ENCODE measurements at regions not wholly inside any gene's neighbourhood (a gene's known extent, or its start where the extent isn't known, plus 50 kb on each side); places are given as distances from the start of the nearest gene placed in this dataset.
"Not testable (repeated sequence)": the region's sequence is repeated elsewhere in the genome, so short reads cannot be mapped to it uniquely, and the experiment has no call there.

DNA sequence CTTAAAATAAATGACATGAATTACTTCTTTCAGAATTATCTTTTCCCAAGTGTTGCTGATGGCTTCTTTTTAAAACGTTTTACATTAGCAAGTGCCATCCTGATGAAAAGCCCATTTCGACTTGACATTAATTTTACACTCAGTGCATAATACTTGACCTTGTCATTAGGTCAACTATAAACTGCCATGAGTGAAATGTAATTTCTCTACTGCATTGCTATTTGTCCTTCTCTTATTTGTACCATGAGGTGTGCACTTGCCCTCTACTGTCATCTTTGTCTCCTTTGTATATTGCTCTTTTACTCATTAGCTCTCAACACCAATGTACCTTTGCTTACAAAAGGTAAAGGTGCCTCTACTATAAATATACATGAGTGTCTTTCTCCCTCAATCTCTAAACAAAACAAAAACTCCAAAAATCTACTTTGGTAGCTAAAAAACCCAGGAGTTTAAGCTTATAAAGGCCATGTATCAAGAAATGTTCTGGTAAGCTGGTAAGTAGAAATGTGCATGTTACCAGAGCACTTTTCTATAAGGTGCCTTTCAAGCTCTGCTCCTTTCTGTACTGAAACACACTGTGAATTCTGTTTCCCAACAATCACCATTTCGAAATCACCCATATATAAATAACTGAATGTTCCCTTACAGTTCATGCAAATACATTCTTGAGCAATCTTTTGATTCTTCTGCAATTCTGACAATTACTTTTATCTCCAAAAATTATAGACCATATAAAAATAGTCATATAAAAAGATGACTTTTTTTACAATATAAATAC lies 351.4 kb downstream of the SLITRK5 start:
- WGBS, 2 donors: 34 to 42% methylated on average over 3 of the region's 3 CpGs
- no peak for TF ChIP-seq POLR2A (IDR thresholded peaks at IDR 0.05)
- TF ChIP-seq, protein P1, sequence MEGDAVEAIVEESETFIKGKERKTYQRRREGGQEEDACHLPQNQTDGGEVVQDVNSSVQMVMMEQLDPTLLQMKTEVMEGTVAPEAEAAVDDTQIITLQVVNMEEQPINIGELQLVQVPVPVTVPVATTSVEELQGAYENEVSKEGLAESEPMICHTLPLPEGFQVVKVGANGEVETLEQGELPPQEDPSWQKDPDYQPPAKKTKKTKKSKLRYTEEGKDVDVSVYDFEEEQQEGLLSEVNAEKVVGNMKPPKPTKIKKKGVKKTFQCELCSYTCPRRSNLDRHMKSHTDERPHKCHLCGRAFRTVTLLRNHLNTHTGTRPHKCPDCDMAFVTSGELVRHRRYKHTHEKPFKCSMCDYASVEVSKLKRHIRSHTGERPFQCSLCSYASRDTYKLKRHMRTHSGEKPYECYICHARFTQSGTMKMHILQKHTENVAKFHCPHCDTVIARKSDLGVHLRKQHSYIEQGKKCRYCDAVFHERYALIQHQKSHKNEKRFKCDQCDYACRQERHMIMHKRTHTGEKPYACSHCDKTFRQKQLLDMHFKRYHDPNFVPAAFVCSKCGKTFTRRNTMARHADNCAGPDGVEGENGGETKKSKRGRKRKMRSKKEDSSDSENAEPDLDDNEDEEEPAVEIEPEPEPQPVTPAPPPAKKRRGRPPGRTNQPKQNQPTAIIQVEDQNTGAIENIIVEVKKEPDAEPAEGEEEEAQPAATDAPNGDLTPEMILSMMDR (IDR thresholded peaks at IDR 0.05): no peak
- Histone ChIP-seq H3K9me3 (no peaks in the 10 kb centered on the region), H3K27me3 (no peaks in the 10 kb centered on the region), H3K4me3 (no peak overlapping the region), H3K36me3 (no peaks in the 10 kb centered on the region), H3K4me1 (no peaks in the 10 kb centered on the region), H3K27ac (no peak overlapping the region)
- DNase-seq: no peak
- intact Hi-C loops (cut with DNase I): no loop called here

DNA sequence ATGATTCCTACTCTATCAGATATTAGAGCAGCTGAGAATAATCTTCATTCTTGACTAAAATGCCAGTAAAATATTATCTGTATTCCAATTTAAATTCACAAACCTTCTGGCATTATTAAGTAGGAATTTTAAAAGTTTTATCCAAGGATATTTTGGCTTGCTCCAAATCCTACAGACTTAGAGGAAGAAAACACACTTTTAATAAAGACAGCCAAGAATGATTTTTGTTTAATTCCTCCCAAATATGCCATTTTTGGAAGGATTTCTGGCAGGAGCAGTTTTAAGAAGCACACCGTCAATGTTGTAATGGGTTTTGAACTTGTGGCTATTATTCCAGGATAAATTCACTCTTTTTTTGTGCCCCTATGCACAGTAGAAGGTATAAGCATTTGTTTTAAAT lies 355.1 kb downstream of the SLITRK5 start:
- H3K4me3 ChIP-seq: no peak overlapping the region
- H3K36me3 ChIP-seq: no peaks in the 10 kb centered on the region
- H3K27me3 ChIP-seq: no peaks in the 10 kb centered on the region
- DNase-seq: no peak
- no peaks in the 10 kb centered on the region for H3K4me1 ChIP-seq
- intact Hi-C loops (cut with DNase I): no loop called here
- H3K27ac ChIP-seq: no peak overlapping the region
- H3K9me3 ChIP-seq: no peaks in the 10 kb centered on the region
- TF ChIP-seq, protein P1 (IDR thresholded peaks at IDR 0.05): no peak
- no peak for TF ChIP-seq POLR2A (IDR thresholded peaks at IDR 0.05)
- WGBS, 2 donors: 0 to 41% methylated on average over 1 of the region's 1 CpG

DNA sequence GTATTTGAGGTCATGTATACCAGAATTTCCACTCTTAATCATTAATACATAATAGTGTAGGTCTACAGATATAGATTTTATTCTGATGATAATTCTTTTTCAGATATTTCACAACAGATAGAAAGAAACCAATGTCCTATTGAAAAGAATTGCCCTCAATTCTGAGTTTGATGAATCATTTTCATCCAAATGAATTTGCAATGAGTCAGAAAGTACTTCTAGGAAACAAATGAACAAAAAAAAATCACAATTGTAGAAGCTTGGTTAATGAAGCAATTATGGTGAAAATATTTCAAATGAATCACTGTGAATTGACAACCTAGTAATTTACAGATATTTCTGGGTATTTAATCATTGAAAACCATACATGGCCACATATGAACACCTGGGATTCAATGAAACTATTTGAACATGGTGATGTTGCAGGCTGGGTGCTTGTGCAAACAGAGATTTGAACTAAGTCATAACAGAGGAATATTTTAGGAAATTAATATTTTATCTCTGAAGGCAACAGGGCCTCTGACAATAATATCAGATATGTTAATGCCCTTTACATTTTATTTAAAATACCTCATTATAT lies 360.9 kb downstream of the SLITRK5 start:
- intact Hi-C loops (cut with DNase I): no loop called here
- TF ChIP-seq POLR2A (IDR thresholded peaks at IDR 0.05): no peak
- TF ChIP-seq, protein P1 (IDR thresholded peaks at IDR 0.05): no peak
- DNase-seq: no peak
- Histone ChIP-seq H3K9me3 (no peaks in the 10 kb centered on the region), H3K36me3 (no peaks in the 10 kb centered on the region), H3K4me1 (no peaks in the 10 kb centered on the region), H3K27me3 (no peaks in the 10 kb centered on the region), H3K4me3 (no peak overlapping the region), H3K27ac (no peak overlapping the region)

DNA sequence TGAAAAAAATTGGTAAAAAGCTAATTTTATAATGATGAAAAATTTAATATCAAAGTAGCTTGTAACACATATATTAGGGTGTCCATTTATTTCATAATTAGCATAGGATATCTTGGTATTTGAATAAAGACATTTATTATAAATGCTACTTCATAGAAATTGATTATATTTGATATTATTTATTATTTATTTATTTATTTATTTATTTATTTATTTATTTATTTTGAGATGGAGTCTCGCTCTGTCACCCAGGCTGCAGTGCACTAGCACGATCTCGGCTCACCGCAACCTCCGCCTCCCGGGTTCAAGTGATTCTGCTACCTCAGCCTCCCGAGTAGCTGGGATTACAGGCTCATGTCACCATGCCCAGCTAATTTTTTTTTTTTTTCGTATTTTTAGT lies 365.0 kb downstream of the SLITRK5 start:
- H3K27me3 ChIP-seq; H3K27ac ChIP-seq; H3K4me3 ChIP-seq; intact Hi-C loops (cut with DNase I); H3K4me1 ChIP-seq; H3K36me3 ChIP-seq; H3K9me3 ChIP-seq; DNase-seq: not testable (repeated sequence)
- 83 to 87% methylated on average over 8 of the region's 8 CpGs for WGBS, 2 donors

DNA sequence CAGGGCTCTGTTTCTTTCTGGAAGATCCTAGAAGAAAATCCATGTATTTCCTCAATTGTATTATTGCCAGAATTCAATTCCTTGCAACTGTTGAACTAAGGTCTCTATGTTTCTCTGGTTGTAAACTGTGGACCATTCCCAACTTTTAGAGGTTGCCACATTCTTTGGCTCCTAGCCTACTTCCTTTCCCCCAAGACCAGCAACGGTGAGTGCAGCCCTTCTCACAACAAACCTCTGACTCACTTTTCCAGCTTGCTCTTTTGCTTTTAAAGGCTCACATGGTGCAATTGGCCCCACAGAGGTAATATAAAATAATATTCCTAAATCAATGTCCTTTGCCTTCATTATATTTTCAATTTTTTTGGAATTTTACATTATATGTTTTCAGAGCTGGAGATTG lies 371.3 kb downstream of the SLITRK5 start:
- H3K4me3 ChIP-seq: no peak overlapping the region
- no peaks in the 10 kb centered on the region for H3K27me3 ChIP-seq
- H3K4me1 ChIP-seq: no peaks in the 10 kb centered on the region
- no peak for DNase-seq
- H3K27ac ChIP-seq: no peak overlapping the region
- H3K9me3 ChIP-seq: no peaks in the 10 kb centered on the region
- 46 to 47% methylated on average over 1 of the region's 1 CpG for WGBS, 2 donors
- intact Hi-C loops (cut with DNase I): no loop called here
- TF ChIP-seq POLR2A (IDR thresholded peaks at IDR 0.05): no peak
- TF ChIP-seq, protein P1 (IDR thresholded peaks at IDR 0.05): no peak
- no peaks in the 10 kb centered on the region for H3K36me3 ChIP-seq

All from esophagus squamous epithelium (tissue), 5 donors.